IMR-90 (cell line): ENCODE measurements at regions not wholly inside any gene's neighbourhood (a gene's known extent, or its start where the extent isn't known, plus 50 kb on each side); places are given as distances from the start of the nearest gene placed in this dataset.

Experiments
- ATAC-seq: fragments of 200-7000 bp; cut with Tn5 transposase; 2 replicates; pipeline ENCODE4 v1.9.1; 2020; ENCODE audit warnings: low read depth, mild to moderate bottlenecking, moderate library complexity
- BruUV-seq: library from RNA; stranded (reverse); fragments of 400-500 nt; replicated peaks from 2 replicates; lab custom pipeline; 2021; lab: Mats Ljungman, UMichigan
- CTCF ChIA-PET: fragments of 300-600 bp; formaldehyde crosslinking; extraction: SDS; loops from one replicate; lab custom pipeline; 2021; ENCODE audit warnings: antibody characterized with exemption; lab: Yijun Ruan, JAX
- POLR2A ChIA-PET: fragments of 300-600 bp; sonication (Branson Sonifier 250); formaldehyde crosslinking; loops from one replicate; lab custom pipeline; 2022; ENCODE audit warnings: antibody characterized with exemption; ENCODE audit not compliant: unreplicated experiment; lab: Charles Lee
- DNase-seq: peaks from one replicate; pipeline ENCODE4 v3.0.0; 2013
- H2AFZ ChIP-seq: replicated peaks from 2 replicates; pipeline ENCODE3; 2013; ENCODE audit warnings: low read length, mild to moderate bottlenecking; ENCODE audit not compliant: poor library complexity
- H2AK5ac ChIP-seq: 2 replicates; pipeline ENCODE4 v1.6.1; 2013; ENCODE audit warnings: low read depth, low read length, inconsistent platforms
- H2AK9ac ChIP-seq: replicated peaks from 2 replicates; pipeline ENCODE3; 2013; ENCODE audit warnings: mild to moderate bottlenecking, low read depth, low read length, moderate library complexity; ENCODE audit not compliant: poor library complexity
- H2BK120ac ChIP-seq: 2 replicates; pipeline ENCODE4 v1.6.1; 2013; ENCODE audit warnings: low read depth, low read length, inconsistent platforms
- H2BK15ac ChIP-seq: 3 replicates; pipeline ENCODE4 v1.6.1; 2013; ENCODE audit warnings: low read depth, low read length, inconsistent platforms
- H2BK20ac ChIP-seq: 2 replicates; pipeline ENCODE4 v1.6.1; 2013; ENCODE audit warnings: low read depth, mild to moderate bottlenecking, inconsistent platforms, low read length, moderate library complexity
- H2BK5ac ChIP-seq: 2 replicates; pipeline ENCODE4 v1.6.1; 2013; ENCODE audit warnings: mild to moderate bottlenecking, low read depth, low read length, inconsistent platforms; ENCODE audit not compliant: poor library complexity, severe bottlenecking
- H3K14ac ChIP-seq: replicated peaks from 2 replicates; pipeline ENCODE4 v1.6.1; 2013; ENCODE audit warnings: low read depth, low read length, inconsistent platforms
- H3K18ac ChIP-seq: 2 replicates; pipeline ENCODE4 v1.6.1; 2013; ENCODE audit warnings: low read depth, low read length, control low read depth
- H3K23ac ChIP-seq: 2 replicates; pipeline ENCODE4 v1.6.1; 2013; ENCODE audit warnings: low read depth, low read length, inconsistent platforms
- H3K27ac ChIP-seq: 2 replicates; pipeline ENCODE4 v1.5.1; 2013; ENCODE audit warnings: mild to moderate bottlenecking, control low read depth, low read length; ENCODE audit not compliant: insufficient read depth
- H3K27me3 ChIP-seq: 2 replicates; pipeline ENCODE4 v1.6.1; 2013; ENCODE audit warnings: low read length; ENCODE audit not compliant: control insufficient read depth, insufficient read depth
- H3K36me3 ChIP-seq: 2 replicates; pipeline ENCODE4 v1.6.1; 2013; ENCODE audit warnings: low read length, mixed read lengths; ENCODE audit not compliant: control insufficient read depth, insufficient read depth
- H3K4ac ChIP-seq: 2 replicates; pipeline ENCODE4 v1.6.1; 2013; ENCODE audit warnings: low read depth, low read length, inconsistent platforms
- H3K4me1 ChIP-seq: 2 replicates; pipeline ENCODE4 v1.6.1; 2013; ENCODE audit warnings: low read length, mixed read lengths; ENCODE audit not compliant: control insufficient read depth, insufficient read depth
- H3K4me2 ChIP-seq: 2 replicates; pipeline ENCODE4 v1.6.1; 2013; ENCODE audit warnings: low read depth, mild to moderate bottlenecking, control low read depth, low read length, moderate library complexity
- H3K4me3 ChIP-seq: 2 replicates; pipeline ENCODE4 v1.5.1; 2013; ENCODE audit warnings: low read depth, mild to moderate bottlenecking, control low read depth, low read length, moderate library complexity; ENCODE audit not compliant: insufficient read depth
- H3K56ac ChIP-seq: 2 replicates; pipeline ENCODE4 v1.6.1; 2013; ENCODE audit warnings: low read length, inconsistent platforms; ENCODE audit not compliant: insufficient read depth; ENCODE audit errors: extremely low read depth
- H3K79me1 ChIP-seq, 2 experiments: 2 replicates each; pipeline ENCODE4 v1.6.1; 2013; ENCODE audit warnings: low read length in 2 of 2, inconsistent platforms in 1 of 2, low read depth in 1 of 2
- H3K9ac ChIP-seq: 2 replicates; pipeline ENCODE4 v1.6.1; 2013; ENCODE audit warnings: low read depth, low read length, control low read depth
- H3K9me1 ChIP-seq: 2 replicates; pipeline ENCODE4 v1.6.1; 2013; ENCODE audit warnings: low read length, inconsistent platforms; ENCODE audit not compliant: insufficient read depth
- H3K9me3 ChIP-seq: 2 replicates; pipeline ENCODE4 v1.6.1; 2013; ENCODE audit warnings: low read length; ENCODE audit not compliant: control insufficient read depth, insufficient read depth
- H4K20me1 ChIP-seq: 2 replicates; pipeline ENCODE4 v1.6.1; 2013; ENCODE audit warnings: low read length, inconsistent platforms; ENCODE audit not compliant: insufficient read depth
- H4K5ac ChIP-seq: 2 replicates; pipeline ENCODE4 v1.6.1; 2013; ENCODE audit warnings: mild to moderate bottlenecking, low read depth, low read length, control low read depth
- H4K8ac ChIP-seq, 2 experiments: 2 replicates each; pipeline ENCODE4 v1.6.1; 2013; ENCODE audit warnings: low read depth in 2 of 2, low read length in 2 of 2, control low read depth in 1 of 2, inconsistent platforms in 1 of 2
- H4K91ac ChIP-seq: 2 replicates; pipeline ENCODE4 v1.6.1; 2013; ENCODE audit warnings: low read depth, low read length, inconsistent platforms; ENCODE audit not compliant: insufficient read depth
- BHLHE40 ChIP-seq: fragments of 150-350 bp; IDR thresholded peaks from 2 replicates; pipeline ENCODE4 v1.6.1; 2016; ENCODE audit warnings: mild to moderate bottlenecking, low read depth, low read length
- CHD1 ChIP-seq: IDR thresholded peaks from 2 replicates; pipeline ENCODE4 v1.6.1; 2012; ENCODE audit warnings: low read depth, low read length, improper control_type of control experiment
- MAFK ChIP-seq: IDR thresholded peaks from 2 replicates; pipeline ENCODE4 v1.6.1; 2012; ENCODE audit warnings: low read depth, low read length, improper control_type of control experiment
- MAZ ChIP-seq: IDR thresholded peaks from 2 replicates; pipeline ENCODE4 v1.6.1; 2012; ENCODE audit warnings: low read depth, mild to moderate bottlenecking, low read length, improper control_type of control experiment, moderate library complexity, borderline replicate concordance
- MXI1 ChIP-seq: IDR thresholded peaks from 2 replicates; pipeline ENCODE4 v1.6.1; 2012; ENCODE audit warnings: low read depth, mild to moderate bottlenecking, low read length, moderate library complexity, borderline replicate concordance
- POLR2A ChIP-seq: IDR thresholded peaks from 2 replicates; pipeline ENCODE4 v1.6.1; 2012; ENCODE audit warnings: mild to moderate bottlenecking, low read depth, low read length
- RAD21 ChIP-seq: IDR thresholded peaks from 2 replicates; pipeline ENCODE4 v1.6.1; 2012; ENCODE audit warnings: low read length, improper control_type of control experiment
- RFX5 ChIP-seq: IDR thresholded peaks from 2 replicates; pipeline ENCODE4 v1.8.0; 2012; ENCODE audit warnings: low read depth, mild to moderate bottlenecking, low read length, moderate library complexity
- SMC3 ChIP-seq: fragments of 150-350 bp; IDR thresholded peaks from 2 replicates; pipeline ENCODE4 v1.6.1; 2016; ENCODE audit warnings: low read depth, mild to moderate bottlenecking, antibody characterized with exemption, low read length, moderate library complexity
- WGBS, 2 experiments: methylation state at CpG; one replicate each; pipeline versions ENCODE4 v1.1.5 to v1.1.7; 2013; ENCODE audit warnings: missing lambda C conversion rate in 2 of 2; ENCODE audit not compliant: insufficient read length in 1 of 2; ENCODE audit errors: extremely low coverage in 2 of 2; 5-methylcytosine and 5-hydroxymethylcytosine counted together
- dilution Hi-C: fragments of 300-500 bp; cut with HindIII; formaldehyde crosslinking; loops from one replicate; pipeline ENCODE4 v1.14.3; 2018; ENCODE audit warnings: low sequenced_read_pairs; ENCODE audit not compliant: unreplicated experiment
- in situ Hi-C: fragments of 300-500 bp; cut with MboI; formaldehyde crosslinking; loops from 3 replicates; pipeline ENCODE4 v1.14.3; 2019; ENCODE audit warnings: low sequenced_read_pairs, inconsistent platforms, mixed read lengths
- intact Hi-C: fragments of 100-400 bp; cut with micrococcal nuclease; formaldehyde crosslinking; loops from 2 replicates; pipeline ENCODE4 v1.10.0; 2022
- TF ChIP-seq, protein P1 (sequence below): fragments of 150-350 bp; IDR thresholded peaks from 2 replicates; pipeline ENCODE4 v1.6.1; 2016; ENCODE audit warnings: low read depth, mild to moderate bottlenecking, low read length, moderate library complexity, borderline replicate concordance

DNA sequence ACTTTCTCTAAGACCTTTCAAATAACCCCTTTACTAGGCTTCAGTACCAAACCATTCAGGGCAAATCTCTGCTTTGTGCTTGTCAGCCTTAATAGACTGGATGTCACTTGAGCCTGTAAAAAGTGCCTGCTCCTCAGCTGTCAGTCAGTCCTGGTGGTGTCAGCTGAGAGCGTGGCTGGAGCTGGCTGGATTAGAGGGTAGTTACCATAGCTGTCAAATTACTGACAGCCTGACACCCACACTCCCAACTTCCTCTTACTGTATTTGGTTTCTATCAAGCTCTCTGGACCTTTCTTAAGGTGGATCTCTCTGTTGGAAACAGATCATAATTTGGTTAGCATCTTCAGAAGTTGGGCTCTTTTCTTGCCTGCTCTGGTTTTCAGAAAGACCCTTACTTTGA, 371.4 kb upstream of the ATP5MC3 start:
- BruUV-seq = no TSS peak
- dilution Hi-C loops (no loop called here), in situ Hi-C loops (no loop called here), intact Hi-C loops (no loop called here)
- no peak overlapping the region for H2AK9ac ChIP-seq
- H4K20me1 ChIP-seq = no peaks in the 10 kb centered on the region
- H3K56ac ChIP-seq = no peak overlapping the region
- no peak overlapping the region for H4K8ac ChIP-seq
- TF ChIP-seq, protein P1, sequence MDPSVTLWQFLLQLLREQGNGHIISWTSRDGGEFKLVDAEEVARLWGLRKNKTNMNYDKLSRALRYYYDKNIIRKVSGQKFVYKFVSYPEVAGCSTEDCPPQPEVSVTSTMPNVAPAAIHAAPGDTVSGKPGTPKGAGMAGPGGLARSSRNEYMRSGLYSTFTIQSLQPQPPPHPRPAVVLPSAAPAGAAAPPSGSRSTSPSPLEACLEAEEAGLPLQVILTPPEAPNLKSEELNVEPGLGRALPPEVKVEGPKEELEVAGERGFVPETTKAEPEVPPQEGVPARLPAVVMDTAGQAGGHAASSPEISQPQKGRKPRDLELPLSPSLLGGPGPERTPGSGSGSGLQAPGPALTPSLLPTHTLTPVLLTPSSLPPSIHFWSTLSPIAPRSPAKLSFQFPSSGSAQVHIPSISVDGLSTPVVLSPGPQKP = no peak
- TF ChIP-seq RAD21 (no peak), SMC3 (no peak), MXI1 (no peak), POLR2A (no peak), RFX5 (no peak), BHLHE40 (no peak), CHD1 (no peak), MAZ (no peak), MAFK (no peak)
- ATAC-seq (no peak), DNase-seq (no peak)
- no peak overlapping the region for H2BK15ac ChIP-seq
- H2BK120ac ChIP-seq = no peak overlapping the region
- no peak overlapping the region for H3K18ac ChIP-seq
- no peaks in the 10 kb centered on the region for H3K27me3 ChIP-seq
- H3K4me1 ChIP-seq = no peaks in the 10 kb centered on the region
- no peak overlapping the region for H4K91ac ChIP-seq
- no peak overlapping the region for H2AFZ ChIP-seq
- no peak overlapping the region for H3K9ac ChIP-seq
- H3K4me2 ChIP-seq = no peak overlapping the region
- no peak overlapping the region for H2BK5ac ChIP-seq
- WGBS, 2 experiments = no CpG with 5 or more reads among the region's 1 CpG
- H2BK20ac ChIP-seq = no peak overlapping the region
- no peak overlapping the region for H3K14ac ChIP-seq
- POLR2A ChIA-PET = no interaction called here
- H3K4ac ChIP-seq = no peak overlapping the region
- CTCF ChIA-PET = interaction anchor here (0.6 kb wide), 1 partner anchor 94 kb away, joined by 3 read pairs; no protein-coding TSS in a partner anchor
- no peak overlapping the region for H3K23ac ChIP-seq
- H2AK5ac ChIP-seq = no peak overlapping the region
- H4K5ac ChIP-seq = no peak overlapping the region
- H3K4me3 ChIP-seq = no peak overlapping the region
- no peaks in the 10 kb centered on the region for H3K9me3 ChIP-seq
- H3K27ac ChIP-seq = no peak overlapping the region
- H3K36me3 ChIP-seq = no peaks in the 10 kb centered on the region
- no peaks in the 10 kb centered on the region for H3K9me1 ChIP-seq
- H3K79me1 ChIP-seq = no peaks in the 10 kb centered on the region
